CD4-positive, alpha-beta T cell treated with Interleukin-2 at 100 ng/mL for 4 hours (primary cell): ENCODE measurements at regions not wholly inside any gene's neighbourhood (a gene's known extent, or its start where the extent isn't known, plus 50 kb on each side); places are given as distances from the start of the nearest gene placed in this dataset.

Experiments used
- DNase-seq: peaks from one replicate; pipeline ENCODE4 v3.0.0-alpha.2; 2020; ENCODE audit warnings: low spot score

DNA sequence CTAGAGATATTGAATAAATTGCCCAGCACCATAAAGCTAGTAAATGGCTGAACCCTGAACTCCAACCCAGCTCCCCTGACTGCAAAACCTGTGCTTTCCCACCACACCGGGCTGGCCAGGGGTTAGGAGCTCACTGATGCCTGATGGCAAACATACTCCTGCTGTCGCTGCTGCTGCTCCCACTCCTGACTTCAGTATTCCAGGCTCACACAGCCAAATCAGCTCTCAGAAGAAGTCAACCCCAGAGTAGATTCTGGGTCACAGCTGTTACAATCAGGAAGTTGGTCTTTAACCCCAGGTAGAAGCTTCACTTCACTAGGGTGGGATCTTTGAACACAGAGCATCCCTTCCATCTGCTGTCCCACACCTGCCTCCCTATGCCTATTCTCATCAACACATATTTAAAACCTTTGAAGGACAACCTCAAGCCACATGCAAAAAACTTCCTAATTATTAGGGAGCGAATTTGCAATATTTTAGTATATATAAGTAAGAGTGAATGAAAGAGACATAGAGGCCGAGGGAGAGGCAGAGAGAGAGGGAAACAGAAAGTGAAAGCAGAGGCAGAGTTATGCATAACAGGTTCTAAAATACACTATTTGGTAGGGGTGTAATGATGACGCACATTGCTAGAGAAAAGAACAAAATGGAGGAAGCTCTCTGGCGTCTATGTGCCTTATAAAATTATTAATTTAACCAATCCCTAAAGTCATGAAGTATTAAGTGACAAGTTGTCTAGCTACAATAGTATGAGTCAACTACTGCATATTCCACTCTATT, 99.4 kb upstream of the SERP2 start:
- DNase-seq, result peak; percentile 77

DNA sequence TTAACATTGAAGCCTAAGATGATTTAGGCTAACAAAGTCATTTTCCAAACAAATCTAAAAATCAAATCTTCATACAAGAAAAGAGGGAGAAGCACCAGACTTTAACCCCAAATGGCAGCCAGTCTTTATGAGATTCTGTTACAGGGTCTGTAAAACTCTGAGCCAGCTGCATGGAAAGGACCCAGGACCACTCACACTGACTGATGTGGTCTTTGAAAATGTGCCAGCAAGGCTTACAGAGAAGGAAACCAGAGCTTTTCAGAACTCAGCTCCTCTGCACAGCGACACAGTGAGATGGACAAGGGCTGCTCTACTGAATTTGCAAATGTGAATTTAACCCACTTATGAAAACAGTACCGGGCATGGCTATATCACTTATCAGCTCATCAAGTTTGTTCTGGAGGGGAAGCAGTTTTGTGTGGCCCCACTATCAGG, 98.8 kb upstream of the SERP2 start:
- peak; percentile 26 for DNase-seq

DNA sequence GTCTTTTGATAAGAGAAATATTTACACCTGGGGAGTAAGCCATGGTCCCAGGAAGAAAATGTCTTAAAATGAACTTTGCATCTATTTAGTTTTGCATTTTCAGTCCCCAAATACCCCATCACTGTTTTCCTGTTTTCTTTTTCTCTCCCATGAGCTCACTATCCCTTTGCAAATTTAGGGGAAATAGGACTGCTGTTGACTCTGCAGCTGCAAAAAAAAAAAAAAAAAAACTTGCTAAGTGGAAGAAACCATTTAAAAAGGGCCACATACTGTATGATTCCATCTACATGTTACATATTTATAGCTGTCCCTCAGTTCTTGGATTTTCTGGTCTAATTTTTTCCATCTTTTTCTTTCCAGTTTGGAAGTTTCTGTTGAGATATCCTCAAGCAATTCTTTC, 98.2 kb upstream of the SERP2 start:
- no peak for DNase-seq

DNA sequence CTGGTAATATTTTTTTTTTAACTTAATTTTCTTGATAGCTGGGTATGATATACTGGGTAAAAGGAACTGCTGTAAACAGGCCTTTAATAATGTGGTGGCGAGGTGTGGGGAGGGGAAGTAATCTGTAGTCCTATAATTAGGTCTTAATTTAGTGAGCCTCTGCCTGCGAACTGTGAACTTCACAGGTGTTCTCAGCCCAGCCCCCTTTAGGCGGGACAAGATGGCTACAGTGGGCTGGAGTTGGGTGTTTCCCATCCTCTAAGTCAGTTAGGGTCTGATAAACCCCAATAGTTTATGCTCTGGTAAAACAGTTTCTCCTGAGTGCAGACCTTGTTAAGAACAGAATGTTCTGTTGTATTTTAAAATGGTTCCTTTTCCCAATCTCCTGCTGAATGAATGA, 97.6 kb upstream of the SERP2 start:
- DNase-seq, result no peak

DNA sequence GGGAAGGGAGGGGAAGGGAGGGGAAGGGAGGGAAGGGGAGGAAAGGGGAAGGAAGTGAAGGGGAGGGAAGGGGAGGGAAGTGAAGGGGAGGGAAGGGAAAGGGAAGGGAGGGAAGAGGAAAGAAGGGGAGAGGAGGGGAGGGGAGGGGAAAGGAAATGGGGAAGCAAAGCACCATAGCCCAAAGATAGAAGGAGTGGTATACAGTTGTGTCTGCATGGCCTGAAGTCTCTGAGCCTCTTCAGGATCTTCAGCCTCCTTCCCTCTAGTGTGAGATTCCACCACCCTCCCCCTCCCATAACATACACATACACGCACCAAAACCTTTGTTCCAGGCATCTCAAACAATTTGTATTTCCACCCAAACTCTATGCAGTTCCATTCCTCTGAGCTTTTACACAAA, 96.2 kb upstream of the SERP2 start:
- DNase-seq, result no peak

DNA sequence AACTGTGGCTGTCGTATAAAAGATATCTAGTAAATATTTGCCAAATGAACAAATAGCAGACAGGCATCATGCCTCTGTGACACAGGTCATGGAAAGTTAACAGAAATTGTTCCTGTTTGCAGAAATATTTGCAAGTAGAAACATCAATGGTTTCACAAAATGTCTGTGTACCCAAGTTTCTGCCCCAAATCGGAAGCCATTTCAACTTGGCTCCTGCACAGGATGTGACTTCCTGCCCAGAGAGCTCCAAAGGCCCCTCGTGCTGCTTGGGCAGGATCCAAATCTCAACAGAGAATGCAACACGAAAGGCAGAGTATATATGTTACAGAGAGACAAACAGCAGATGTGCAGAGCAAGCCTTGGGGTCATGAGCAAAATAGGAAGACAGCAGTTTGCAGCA, 95.5 kb upstream of the SERP2 start:
- DNase-seq, result no peak

DNA sequence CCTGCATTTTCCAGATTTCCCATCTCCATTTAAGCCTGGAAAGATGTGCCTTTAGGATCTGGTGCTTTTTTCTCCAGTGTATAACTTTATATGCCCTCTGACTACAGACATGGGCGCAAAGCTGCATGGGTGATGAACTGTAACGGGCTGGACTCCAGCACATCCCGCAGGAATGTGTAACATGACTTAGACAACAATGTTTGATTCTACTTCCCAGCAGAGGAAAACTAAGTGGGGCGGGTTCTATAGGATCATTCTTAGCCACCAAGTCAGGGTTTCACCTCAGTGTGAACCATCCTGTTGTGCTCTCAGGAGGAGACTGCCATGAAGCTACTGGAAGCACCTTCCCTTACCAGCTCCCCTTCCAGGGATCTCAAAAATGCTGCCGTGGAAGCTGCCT, 93.2 kb upstream of the SERP2 start:
- DNase-seq, result no peak

DNA sequence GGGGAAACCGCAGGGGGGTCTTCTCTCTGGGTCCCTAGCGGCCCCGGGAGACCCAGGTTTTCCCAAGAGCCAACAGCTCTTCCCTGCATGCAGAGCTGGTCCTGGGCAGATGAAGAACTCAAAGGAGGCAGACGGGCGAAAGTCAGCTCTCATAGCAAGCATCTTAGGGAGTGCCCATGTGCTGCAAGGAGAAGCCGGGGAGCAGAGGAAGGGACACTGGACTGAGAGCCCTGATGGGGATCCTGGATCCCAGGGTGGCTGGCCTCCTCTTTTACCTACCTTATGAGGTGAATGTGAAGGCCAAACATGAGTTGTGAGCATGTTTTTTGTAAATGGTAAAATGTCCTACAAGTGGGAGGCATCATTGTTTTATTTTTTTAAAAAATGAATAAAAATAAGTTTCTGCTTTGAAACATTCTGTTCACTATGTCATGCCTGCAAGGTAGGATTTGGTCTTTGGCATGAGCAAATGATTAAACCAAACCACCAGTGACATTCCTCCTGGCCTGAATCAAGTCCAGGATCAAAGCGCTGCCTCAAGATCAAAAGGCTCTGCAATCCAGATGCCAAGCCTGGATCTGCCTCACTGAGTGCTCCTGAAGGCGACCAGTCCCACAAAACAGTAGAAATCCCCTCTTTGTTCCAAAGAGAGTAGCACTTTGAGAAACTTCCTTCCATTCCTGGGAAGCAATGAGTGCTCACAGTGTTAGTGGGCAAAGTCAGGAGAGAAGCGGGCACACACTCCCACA, 92.2 kb upstream of the SERP2 start:
- no peak for DNase-seq

DNA sequence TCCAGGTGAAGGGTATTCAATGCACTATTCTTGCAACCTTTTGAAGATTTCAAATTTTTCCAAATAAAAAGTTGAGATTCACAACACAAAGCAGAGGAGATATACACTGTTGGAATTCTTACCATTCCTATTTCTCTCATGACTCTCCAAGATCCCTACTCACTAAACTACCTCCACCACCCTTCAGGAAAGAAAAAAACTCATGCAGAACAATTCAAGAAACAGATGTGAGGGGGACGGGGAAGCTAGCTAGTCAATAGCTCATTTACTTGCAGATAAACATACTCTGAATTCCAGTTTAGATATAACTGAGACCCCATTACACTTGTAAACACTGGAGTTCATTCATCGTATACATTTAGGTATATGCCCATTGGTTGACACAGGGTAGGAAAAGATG, 90.0 kb upstream of the SERP2 start:
- no peak for DNase-seq

DNA sequence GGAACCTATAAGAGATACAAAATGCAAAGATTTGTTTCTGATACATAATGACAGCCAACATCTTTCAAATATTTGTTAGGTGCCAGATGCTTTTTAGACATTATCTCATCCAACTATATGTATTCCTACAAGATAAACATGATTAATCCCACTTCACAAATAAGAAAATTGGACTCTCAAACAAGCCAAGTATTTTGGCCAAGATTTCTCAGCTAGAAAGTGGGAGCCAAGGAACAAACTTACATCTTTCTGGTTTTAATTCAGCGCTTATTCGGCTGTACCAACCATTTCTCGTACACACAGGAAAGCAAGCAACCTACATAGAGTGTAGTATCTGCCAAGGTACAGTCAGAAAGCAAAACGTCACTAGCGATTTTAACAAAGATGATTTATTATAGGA, 85.7 kb upstream of the SERP2 start:
- DNase-seq, result no peak

DNA sequence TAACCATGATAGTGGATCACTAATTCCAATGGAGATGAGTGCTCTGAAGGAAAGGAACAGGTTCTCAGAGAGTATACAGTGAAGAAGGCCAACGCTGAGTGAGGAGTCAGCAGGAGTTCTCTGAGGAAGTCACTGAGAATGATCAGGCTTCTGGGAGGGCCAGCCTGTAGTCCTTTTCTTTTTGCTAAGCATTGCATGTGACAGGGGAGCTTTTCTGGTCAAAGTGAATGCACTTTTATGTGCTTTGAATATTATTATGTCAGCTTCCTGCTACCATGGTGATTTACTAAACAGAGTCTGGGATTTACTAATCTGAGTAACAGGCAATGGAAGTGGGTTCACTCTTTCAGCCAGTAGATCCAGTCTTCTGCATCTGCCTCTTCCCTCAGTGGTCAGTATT, 81.1 kb upstream of the SERP2 start:
- no peak for DNase-seq

DNA sequence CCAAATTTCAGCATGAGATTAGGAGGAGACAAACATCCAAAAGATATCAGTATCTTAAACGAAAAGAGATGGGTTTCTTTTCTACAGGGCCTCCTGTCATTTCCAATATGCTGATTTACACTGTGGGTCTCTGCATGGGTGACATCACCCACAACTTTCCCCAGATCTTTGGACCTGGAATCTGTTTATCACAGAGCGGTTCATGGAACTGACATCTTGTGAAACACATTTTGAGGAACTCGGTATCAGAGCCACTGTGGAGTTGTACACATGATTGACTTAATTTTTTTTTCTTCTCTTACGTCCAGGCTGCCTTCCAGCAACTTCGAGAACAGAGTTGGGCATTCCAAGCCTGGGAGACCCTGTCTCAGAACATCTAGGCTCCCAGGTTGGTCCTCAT, 80.2 kb upstream of the SERP2 start:
- no peak for DNase-seq

DNA sequence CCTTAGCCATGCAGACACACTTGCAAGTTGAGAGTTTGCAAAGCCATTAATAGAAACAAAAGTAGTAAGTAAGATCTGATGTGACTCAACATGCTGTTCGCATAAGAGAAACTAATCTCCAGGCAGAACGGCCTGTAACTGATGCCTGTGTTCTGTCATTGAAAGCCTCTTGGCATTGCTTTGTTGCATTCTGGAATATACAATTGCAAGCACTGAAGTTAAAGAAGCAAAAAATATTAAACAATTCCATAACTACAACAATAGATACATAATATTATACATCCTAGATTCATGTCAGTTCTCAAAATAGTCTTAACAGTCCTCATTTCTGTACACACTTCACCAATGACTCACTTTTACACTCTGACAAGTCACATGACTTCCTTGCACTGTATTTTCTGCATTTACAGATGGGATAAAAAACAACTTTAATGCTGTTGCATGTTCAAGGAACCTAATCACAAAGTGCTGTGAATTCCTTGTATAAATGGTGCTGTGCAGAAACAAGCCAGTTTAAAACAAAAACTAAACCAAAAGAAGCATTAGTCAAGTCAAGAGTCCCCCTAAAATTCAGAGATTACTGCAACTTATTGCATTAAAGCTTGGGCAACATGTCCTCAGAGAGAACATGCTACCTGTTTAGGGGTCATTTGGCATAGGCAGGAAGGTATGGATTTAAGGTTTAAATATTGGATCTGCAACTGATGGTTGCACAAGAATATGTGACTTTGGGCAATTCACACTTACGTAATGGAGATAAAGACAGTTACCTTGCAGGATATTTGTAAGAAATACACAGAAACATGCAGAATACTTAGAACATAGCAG, 79.5 kb upstream of the SERP2 start:
- peak; percentile 9 for DNase-seq

DNA sequence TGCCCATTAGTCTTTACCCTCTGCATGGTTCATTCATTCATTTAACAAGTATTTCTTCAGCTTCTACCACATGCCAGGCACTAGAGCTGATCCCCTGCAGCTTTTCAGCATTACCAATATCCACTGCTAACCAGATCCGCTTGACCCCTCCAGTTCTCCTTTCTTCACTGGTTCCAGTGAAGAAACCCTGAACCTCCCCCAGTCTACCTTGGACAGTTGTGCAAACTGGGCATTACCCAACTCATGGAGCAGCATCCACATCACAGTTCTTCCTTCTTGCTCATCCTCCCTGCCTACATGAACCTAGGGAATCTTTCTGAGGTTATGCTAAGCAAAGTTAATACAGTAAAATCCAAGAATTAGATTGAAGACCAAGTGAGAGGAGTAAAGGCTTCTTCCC, 78.7 kb upstream of the SERP2 start:
- DNase-seq, result no peak

DNA sequence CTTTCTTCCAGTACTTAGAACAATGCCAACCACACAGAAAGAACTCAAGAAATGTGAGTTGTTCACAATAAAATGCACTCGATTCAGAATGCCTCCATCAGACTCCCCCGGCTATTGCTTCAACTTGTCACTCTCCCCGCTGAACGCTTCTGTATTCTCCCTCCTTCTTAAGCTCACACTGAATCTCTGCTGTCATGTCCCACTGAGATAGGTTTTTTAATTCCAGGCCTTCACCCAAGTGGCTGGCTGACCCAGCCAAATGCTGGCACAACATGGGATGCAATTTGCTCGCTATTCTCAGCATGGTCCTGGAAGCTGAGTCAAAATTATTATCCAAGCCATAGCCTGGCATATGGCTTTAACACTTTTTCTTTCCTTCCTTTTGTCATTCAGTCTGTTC, 76.8 kb upstream of the SERP2 start:
- no peak for DNase-seq

DNA sequence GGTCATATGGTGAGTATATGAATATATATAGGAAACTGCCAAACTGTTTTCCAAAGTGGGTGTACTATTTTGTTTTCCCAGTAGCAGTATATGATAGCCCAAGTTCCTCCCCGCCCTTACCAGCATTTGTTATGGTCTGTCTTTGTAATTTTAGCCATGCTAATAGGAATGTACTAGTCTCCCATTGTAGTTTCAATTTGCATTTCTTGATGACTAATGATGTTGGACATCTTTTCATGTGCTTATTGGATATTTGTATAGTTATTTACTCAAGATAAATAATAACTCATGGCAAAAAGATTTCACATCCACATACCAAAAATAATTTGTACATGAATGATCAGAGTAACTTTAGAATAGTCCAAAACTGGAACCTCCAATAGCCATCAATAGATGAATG, 75.3 kb upstream of the SERP2 start:
- DNase-seq, result no peak

DNA sequence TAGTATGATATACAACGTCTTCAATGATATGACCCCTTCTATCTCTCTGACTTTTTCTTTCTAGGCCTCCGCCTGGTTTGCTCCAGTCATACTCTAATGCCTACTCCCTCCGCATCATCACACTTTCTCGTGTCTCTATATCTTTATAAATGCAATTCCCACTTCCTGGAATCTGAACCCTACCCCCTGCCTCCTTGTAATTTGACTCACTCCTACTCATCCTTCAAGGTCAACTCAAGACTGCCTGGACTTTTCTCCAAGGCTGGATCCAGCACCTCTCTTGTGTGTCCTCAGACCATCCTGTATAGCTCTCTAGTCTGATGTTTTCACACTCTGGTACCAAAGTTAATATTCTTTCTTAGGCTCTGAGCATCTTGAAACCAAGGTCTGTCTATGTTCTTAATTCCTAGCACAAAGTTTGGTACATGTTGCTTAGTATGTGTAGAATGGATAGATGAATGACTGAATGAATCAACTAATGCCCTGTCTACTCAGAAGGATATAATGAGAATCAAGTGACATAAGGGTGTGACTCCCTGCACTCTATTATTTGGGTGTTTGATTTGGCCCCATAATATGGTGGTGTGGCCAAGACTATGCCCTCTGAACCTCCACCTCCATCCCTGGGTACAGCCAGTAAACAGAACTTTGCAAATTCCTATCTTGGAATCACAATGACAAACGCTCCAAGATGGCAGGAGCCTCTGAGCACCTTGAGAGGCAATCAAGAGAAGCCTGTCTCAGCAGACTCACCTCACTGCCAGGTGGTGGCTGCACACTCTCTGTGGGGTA, 74.3 kb upstream of the SERP2 start:
- no peak for DNase-seq

DNA sequence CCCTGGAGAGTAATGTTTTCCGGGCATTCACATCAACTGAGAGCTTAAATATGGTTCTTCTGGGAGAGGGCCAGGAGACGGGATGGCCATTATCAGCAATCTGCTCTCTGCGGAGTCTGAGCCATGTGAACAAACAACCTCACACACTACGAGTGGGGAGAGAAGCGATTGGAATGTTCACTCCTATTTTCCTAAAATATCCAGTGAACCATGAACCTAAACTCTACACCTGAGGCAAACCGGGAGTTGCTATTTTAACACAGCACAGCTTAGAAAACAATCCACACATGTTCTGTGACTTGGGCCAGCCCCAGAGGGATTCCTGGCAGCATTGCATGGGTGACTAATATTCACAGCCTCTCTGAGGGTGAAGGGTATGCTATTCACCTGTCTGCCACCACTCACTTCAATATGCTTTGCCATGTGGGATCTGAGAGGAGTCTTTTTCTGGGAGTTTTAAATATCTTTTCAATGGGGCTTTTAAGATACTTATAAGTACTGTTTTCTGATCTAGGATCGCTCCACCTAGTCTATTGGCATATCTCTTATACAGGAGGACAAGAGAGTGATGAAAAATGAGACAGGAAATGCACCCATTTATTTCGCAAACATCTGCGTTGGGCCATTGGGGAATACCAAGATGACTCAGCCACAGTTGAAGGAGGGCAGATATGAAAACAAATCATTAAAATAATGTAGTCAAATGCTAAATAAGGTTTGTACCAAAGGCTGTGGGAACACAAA, 72.6 kb upstream of the SERP2 start:
- peak; percentile 11 for DNase-seq

DNA sequence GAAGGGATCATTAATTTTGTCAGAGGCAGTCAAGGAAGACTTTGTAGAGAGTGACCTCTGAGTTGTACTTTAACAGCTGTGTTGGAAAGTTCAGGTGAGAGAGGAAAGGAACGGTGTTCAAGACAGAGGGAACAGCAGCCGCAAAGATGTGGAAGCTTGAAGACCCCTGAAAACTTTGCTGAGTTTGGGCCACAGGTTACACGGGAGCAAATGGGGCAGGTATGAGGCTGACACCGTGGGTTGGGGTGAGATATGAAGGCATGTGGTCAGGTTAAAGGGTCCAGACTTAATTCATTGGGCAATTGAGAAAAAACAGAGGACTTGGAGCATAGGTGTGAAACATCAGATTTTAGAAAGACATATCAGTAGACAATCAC, 72.0 kb upstream of the SERP2 start:
- DNase-seq, result no peak

DNA sequence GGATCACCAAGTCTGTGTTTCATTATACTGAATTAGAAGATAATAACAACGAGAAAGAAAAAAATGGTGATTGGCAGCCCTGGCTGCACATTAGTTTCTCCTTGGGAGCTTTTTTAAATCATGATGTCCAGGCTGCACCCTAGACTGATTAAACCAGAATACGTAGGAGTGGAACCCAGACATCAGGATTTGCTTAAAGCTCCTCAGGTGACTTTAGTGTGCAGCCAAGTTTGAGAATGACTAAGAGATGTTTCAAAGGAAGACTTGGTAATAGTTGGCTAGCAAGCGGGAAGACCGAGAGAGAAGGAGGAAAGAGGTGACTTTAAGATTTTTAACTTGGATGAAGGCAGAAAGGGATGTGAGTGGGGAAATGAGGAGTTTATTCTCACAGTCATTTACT, 71.4 kb upstream of the SERP2 start:
- DNase-seq, result no peak

DNA sequence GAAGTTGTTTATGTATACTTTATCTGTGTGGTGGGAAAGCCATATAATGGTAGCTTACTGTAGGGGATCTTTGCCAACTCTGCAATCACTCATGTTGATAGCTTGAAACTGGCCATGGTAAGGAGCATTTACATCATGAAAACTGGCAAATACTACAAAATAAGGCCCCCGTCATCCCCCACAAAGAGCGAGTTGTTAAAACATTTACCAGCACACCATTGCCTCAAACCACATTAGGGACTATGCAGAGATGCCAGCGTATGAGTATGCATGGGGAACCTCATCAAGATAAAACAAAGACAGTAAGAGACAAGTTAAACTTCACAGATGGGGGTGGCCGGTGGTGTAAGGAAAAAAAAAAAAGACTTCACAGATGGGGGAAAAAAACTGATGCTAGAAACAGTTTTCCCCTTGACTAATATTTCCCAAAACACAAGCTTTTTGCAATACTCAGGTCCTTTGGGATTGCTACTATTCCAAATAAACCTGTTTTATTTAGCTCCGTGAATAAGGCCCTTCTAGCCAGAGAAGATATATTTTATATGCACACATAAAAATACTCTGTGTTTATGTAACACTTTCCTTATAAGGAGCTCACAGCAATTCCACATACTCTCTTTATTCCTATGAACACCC, 70.6 kb upstream of the SERP2 start:
- DNase-seq, result no peak
